OCI-LY1 (cell line): ENCODE measurements at regions not wholly inside any gene's neighbourhood (a gene's known extent, or its start where the extent isn't known, plus 50 kb on each side); places are given as distances from the start of the nearest gene placed in this dataset.

Source experiments
- EZH2 ChIP-seq: fragments of 200-600 bp; sonication (generic), shearing (Covaris generic); IDR thresholded peaks from 2 replicates; pipeline ENCODE4 v1.8.0; 2017; ENCODE audit warnings: borderline replicate concordance, mixed run types, mild to moderate bottlenecking, antibody characterized with exemption, low read length, moderate library complexity, mixed read lengths
- TF ChIP-seq, protein P1 (sequence below): fragments of 200-600 bp; sonication (generic), shearing (Covaris generic); IDR thresholded peaks from 2 replicates; pipeline ENCODE4 v1.5.1; 2017; ENCODE audit warnings: mild to moderate bottlenecking, antibody characterized with exemption, low read length, moderate library complexity, mixed read lengths

DNA sequence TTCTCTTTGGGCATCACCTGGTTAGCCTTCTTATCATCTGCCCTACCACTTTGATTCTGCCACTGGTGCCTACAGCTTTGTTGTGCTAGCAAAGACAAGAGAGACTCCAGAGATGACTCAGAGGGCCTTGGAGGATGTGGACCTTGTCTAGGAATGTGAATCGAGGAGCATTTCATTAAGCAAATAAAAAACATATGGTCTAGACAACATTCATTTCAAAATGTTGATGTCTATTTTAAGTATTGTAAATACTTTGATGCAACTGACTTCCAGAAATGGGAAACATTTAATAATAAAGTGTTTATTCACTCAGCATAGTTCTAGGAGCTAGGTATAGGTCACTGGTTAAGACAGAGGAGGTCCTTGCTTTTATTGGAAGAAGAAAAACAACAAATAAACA, 195.5 kb downstream of the CDCA7 start:
- TF ChIP-seq, protein P1, sequence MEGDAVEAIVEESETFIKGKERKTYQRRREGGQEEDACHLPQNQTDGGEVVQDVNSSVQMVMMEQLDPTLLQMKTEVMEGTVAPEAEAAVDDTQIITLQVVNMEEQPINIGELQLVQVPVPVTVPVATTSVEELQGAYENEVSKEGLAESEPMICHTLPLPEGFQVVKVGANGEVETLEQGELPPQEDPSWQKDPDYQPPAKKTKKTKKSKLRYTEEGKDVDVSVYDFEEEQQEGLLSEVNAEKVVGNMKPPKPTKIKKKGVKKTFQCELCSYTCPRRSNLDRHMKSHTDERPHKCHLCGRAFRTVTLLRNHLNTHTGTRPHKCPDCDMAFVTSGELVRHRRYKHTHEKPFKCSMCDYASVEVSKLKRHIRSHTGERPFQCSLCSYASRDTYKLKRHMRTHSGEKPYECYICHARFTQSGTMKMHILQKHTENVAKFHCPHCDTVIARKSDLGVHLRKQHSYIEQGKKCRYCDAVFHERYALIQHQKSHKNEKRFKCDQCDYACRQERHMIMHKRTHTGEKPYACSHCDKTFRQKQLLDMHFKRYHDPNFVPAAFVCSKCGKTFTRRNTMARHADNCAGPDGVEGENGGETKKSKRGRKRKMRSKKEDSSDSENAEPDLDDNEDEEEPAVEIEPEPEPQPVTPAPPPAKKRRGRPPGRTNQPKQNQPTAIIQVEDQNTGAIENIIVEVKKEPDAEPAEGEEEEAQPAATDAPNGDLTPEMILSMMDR: no peak
- TF ChIP-seq EZH2: no peak
